GM12878 (cell line): ENCODE measurements at regions not wholly inside any gene's neighbourhood (a gene's known extent, or its start where the extent isn't known, plus 50 kb on each side); places are given as distances from the start of the nearest gene placed in this dataset.

Source experiments
- ATAC-seq: fragments of 200-7000 bp; cut with Tn5 transposase; 3 replicates; pipeline ENCODE4 v1.9.1; 2020; ENCODE audit warnings: mild to moderate bottlenecking, moderate library complexity
- BruUV-seq: library from RNA; stranded (reverse); fragments of 400-500 nt; replicated peaks from 2 replicates; lab custom pipeline; 2021; lab: Mats Ljungman, UMichigan
- CTCF ChIA-PET: fragments of 300-600 bp; sonication (Branson Sonifier 250); formaldehyde crosslinking; extraction: SDS; loops from one replicate; lab custom pipeline; 2021; ENCODE audit warnings: inconsistent platforms; lab: Yijun Ruan, JAX
- POLR2A ChIA-PET: fragments of 350-600 bp; formaldehyde crosslinking; extraction: SDS; loops from one replicate; lab custom pipeline; 2021; ENCODE audit warnings: inconsistent platforms; lab: Charles Lee
- RAD21 ChIA-PET: fragments of 300-600 bp; sonication (Branson Sonifier 250); formaldehyde crosslinking; loops from one replicate; lab custom pipeline; 2023; ENCODE audit warnings: antibody characterized with exemption; ENCODE audit not compliant: unreplicated experiment; lab: Charles Lee
- SMC1A ChIA-PET: fragments of 300-600 bp; sonication (Branson Sonifier 250); formaldehyde crosslinking; loops from one replicate; lab custom pipeline; 2023; ENCODE audit not compliant: unreplicated experiment, uncharacterized antibody; lab: Charles Lee
- DNase-seq: peaks from one replicate; pipeline ENCODE4 v3.0.0-alpha.2; 2011; ENCODE audit warnings: low read depth, low spot score
- FAIRE-seq: peaks from 3 replicates; lab custom pipeline; 2011; peaks lifted over from hg19 to GRCh38; lab: Jason Lieb, UNC
- H2AFZ ChIP-seq: 2 replicates; pipeline ENCODE4 v1.6.0; 2011; ENCODE audit warnings: low read depth, low read length, control low read depth; ENCODE audit not compliant: control insufficient read depth
- H3K27ac ChIP-seq: 2 replicates; pipeline ENCODE4 v1.5.1; 2011; ENCODE audit warnings: control low read depth; ENCODE audit not compliant: control insufficient read depth, insufficient read depth
- H3K27me3 ChIP-seq, 2 experiments: replicated peaks in 1 of 2; 2 replicates each; pipeline versions ENCODE4 v1.6.0 to v1.6.1; 2011; ENCODE audit warnings: low read length in 1 of 2; ENCODE audit not compliant: control insufficient read depth in 2 of 2, insufficient read depth in 2 of 2
- H3K36me3 ChIP-seq, 2 experiments: 2 replicates each; pipeline ENCODE4 v1.5.1; 2011; ENCODE audit warnings: low read length in 1 of 2; ENCODE audit not compliant: control insufficient read depth in 2 of 2, insufficient read depth in 2 of 2
- H3K4me1 ChIP-seq: 2 replicates; pipeline ENCODE4 v1.6.1; 2011; ENCODE audit warnings: mild to moderate bottlenecking, low read length, moderate library complexity, mixed read lengths; ENCODE audit not compliant: control insufficient read depth, insufficient read depth
- H3K4me2 ChIP-seq: 2 replicates; pipeline ENCODE4 v1.6.0; 2011; ENCODE audit warnings: control low read depth; ENCODE audit not compliant: control insufficient read depth, insufficient read depth
- H3K4me3 ChIP-seq: fragments of 200-600 bp; sonication (generic); 2 replicates; pipeline ENCODE4 v1.5.1; 2016
- H3K79me2 ChIP-seq: 2 replicates; pipeline ENCODE4 v1.6.0; 2011; ENCODE audit warnings: low read length; ENCODE audit not compliant: control insufficient read depth, insufficient read depth
- H3K9ac ChIP-seq: 2 replicates; pipeline ENCODE4 v1.8.0; 2011; ENCODE audit warnings: low read length, control low read depth, mixed read lengths; ENCODE audit not compliant: control insufficient read depth, insufficient read depth
- H3K9me3 ChIP-seq: replicated peaks from 3 replicates; pipeline ENCODE4 v1.5.1; 2011; ENCODE audit warnings: mild to moderate bottlenecking, low read length; ENCODE audit not compliant: control insufficient read depth, insufficient read depth
- H4K20me1 ChIP-seq: 2 replicates; pipeline ENCODE4 v1.6.0; 2011; ENCODE audit not compliant: control insufficient read depth, insufficient read depth
- EZH2 ChIP-seq: IDR thresholded peaks from 2 replicates; pipeline ENCODE4 v1.6.1; 2012; ENCODE audit warnings: low read depth, mild to moderate bottlenecking, control low read depth, inconsistent platforms, low read length, borderline replicate concordance; ENCODE audit not compliant: control insufficient read depth
- FOS ChIP-seq: IDR thresholded peaks from 3 replicates; pipeline ENCODE4 v1.6.1; 2011; ENCODE audit warnings: borderline replicate concordance; ENCODE audit not compliant: insufficient read length; ENCODE audit errors: extremely low read depth
- IKZF2 ChIP-seq, 2 experiments: fragments of 450-650 bp; IDR thresholded peaks; 2 replicates each; pipeline ENCODE4 v1.6.1; 2017; ENCODE audit warnings: mild to moderate bottlenecking in 2 of 2, moderate library complexity in 2 of 2
- NRF1 ChIP-seq: conservative IDR thresholded peaks from 2 replicates; pipeline ENCODE4 v1.6.1; 2011; ENCODE audit warnings: mild to moderate bottlenecking, low read depth, low read length, improper control_type of control experiment
- RAD21 ChIP-seq: IDR thresholded peaks from 2 replicates; pipeline ENCODE4 v1.6.1; 2011; ENCODE audit warnings: mild to moderate bottlenecking, low read depth, low read length, moderate library complexity; ENCODE audit not compliant: insufficient read depth
- RELA ChIP-seq: fragments of 450-650 bp; IDR thresholded peaks from 2 replicates; pipeline ENCODE4 v1.8.0; 2014; ENCODE audit warnings: borderline replicate concordance; ENCODE audit not compliant: partially characterized antibody
- SMAD1 ChIP-seq: fragments of 450-650 bp; IDR thresholded peaks from 2 replicates; pipeline ENCODE4 v1.6.1; 2018; ENCODE audit warnings: mild to moderate bottlenecking, low read depth; ENCODE audit not compliant: partially characterized antibody
- SUPT20H ChIP-seq: IDR thresholded peaks from 2 replicates; pipeline ENCODE4 v1.6.1; 2011; ENCODE audit warnings: low read depth, mild to moderate bottlenecking, low read length, moderate library complexity, borderline replicate concordance; ENCODE audit not compliant: control insufficient read depth
- WRNIP1 ChIP-seq: IDR thresholded peaks from 2 replicates; pipeline ENCODE4 v1.6.1; 2011; ENCODE audit warnings: low read depth, low read length, improper control_type of control experiment, borderline replicate concordance
- ZNF207 ChIP-seq: fragments of 450-650 bp; IDR thresholded peaks from 2 replicates; pipeline ENCODE4 v1.6.1; 2014; ENCODE audit warnings: antibody characterized with exemption, mild to moderate bottlenecking, borderline replicate concordance
- ZNF217 ChIP-seq: fragments of 450-650 bp; IDR thresholded peaks from 2 replicates; pipeline ENCODE4 v1.6.1; 2017; ENCODE audit warnings: antibody characterized with exemption, mild to moderate bottlenecking
- ZNF274 ChIP-seq: IDR thresholded peaks from one replicate; pipeline ENCODE4 v1.8.0; 2011; ENCODE audit not compliant: insufficient read length, insufficient read depth
- ZNF622 ChIP-seq: fragments of 450-650 bp; IDR thresholded peaks from 2 replicates; pipeline ENCODE4 v1.6.1; 2017; ENCODE audit warnings: mild to moderate bottlenecking, inconsistent platforms
- in situ Hi-C: fragments of 300-500 bp; cut with MboI; formaldehyde crosslinking; loops from 9 replicates; pipeline ENCODE4 v1.14.3; 2018; ENCODE audit warnings: mixed read lengths
- intact Hi-C: fragments of 100-400 bp; cut with micrococcal nuclease; formaldehyde crosslinking; loops from one replicate; pipeline ENCODE4 v1.14.2; 2022; ENCODE audit not compliant: unreplicated experiment
- TF ChIP-seq, protein P1 (sequence below): fragments of 450-650 bp; IDR thresholded peaks from 2 replicates; pipeline ENCODE4 v1.6.1; 2017; ENCODE audit warnings: low read depth, mild to moderate bottlenecking, moderate library complexity
- TF ChIP-seq, protein P2 (sequence below): fragments of 450-650 bp; IDR thresholded peaks from 2 replicates; pipeline ENCODE4 v1.6.1; 2017; ENCODE audit warnings: borderline replicate concordance
- TF ChIP-seq, protein P3 (sequence below): fragments of 450-650 bp; IDR thresholded peaks from 2 replicates; pipeline ENCODE4 v1.6.1; 2014; ENCODE audit warnings: mild to moderate bottlenecking

DNA sequence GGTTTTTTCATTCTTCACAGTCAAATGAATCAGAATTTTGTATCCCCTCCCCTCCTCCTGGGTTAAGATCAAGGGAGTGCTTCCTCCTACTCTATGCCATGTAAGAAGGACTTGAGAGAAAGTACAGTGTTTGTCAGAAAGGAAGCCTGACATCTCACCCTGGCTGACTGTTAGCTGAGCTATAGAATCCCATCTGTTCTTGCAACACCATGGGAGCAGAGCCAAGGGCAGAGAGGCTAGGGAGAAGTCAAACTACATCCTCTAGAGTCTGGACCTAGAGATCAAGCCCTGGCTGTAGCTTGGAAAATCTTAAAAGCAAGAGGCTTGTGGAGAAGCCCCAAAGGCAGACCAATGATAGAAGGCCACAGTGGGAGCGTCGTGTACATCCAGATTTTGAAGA lies 145.9 kb downstream of the OLFM4 start (continued):
- TF ChIP-seq, protein P1, sequence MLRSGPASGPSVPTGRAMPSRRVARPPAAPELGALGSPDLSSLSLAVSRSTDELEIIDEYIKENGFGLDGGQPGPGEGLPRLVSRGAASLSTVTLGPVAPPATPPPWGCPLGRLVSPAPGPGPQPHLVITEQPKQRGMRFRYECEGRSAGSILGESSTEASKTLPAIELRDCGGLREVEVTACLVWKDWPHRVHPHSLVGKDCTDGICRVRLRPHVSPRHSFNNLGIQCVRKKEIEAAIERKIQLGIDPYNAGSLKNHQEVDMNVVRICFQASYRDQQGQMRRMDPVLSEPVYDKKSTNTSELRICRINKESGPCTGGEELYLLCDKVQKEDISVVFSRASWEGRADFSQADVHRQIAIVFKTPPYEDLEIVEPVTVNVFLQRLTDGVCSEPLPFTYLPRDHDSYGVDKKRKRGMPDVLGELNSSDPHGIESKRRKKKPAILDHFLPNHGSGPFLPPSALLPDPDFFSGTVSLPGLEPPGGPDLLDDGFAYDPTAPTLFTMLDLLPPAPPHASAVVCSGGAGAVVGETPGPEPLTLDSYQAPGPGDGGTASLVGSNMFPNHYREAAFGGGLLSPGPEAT = no peak

DNA sequence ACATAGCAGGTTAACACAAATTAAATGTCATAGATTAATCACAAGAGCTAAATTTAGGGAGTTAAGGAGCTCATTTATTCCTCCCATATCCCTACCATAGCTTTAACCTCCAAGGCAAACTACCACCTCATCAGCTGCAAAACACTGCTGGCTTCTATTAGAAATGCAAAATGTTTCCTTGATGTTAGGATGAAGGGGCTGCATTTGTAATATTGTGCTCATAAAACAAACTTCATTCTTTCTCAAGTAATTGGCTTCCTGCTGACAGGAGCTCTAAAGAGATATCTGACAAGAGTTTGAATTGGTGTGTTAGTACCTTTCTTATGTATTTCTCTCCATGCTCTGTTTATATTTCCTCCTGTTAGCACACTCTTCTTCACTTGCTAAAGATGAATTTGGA lies 152.1 kb downstream of the OLFM4 start:
- no peak overlapping the region for H3K9ac ChIP-seq
- H4K20me1 ChIP-seq = no peaks in the 10 kb centered on the region
- no peak overlapping the region for H3K27ac ChIP-seq
- H3K79me2 ChIP-seq = no peaks in the 10 kb centered on the region
- no peaks in the 10 kb centered on the region; the same call in 2 of the 3 replicates for H3K9me3 ChIP-seq
- no peak overlapping the region for H3K4me2 ChIP-seq
- BruUV-seq = no TSS peak
- ChIA-PET RAD21 (no interaction called here), CTCF (no interaction called here), SMC1A (no interaction called here), POLR2A (no interaction called here)
- H3K4me3 ChIP-seq = no peak overlapping the region
- FAIRE-seq (no peak), ATAC-seq (no peak), DNase-seq (no peak)
- H3K4me1 ChIP-seq = no peaks in the 10 kb centered on the region
- no peaks in the 10 kb centered on the region for H3K36me3 ChIP-seq
- no peaks in the 10 kb centered on the region for H3K27me3 ChIP-seq
- intact Hi-C loops = no loop called here
- no peak overlapping the region for H2AFZ ChIP-seq
- in situ Hi-C loops = no loop called here
- TF ChIP-seq ZNF217 (no peak), EZH2 (no peak), ZNF622 (no peak), FOS (no peak), ZNF207 (no peak), RELA (no peak), RAD21 (no peak), SMAD1 (no peak), NRF1 (no peak), ZNF274 (no peak), SUPT20H (no peak), IKZF2 (IDR thresholded peaks at IDR 0.05) (no peak), WRNIP1 (no peak)
- TF ChIP-seq, protein P2, sequence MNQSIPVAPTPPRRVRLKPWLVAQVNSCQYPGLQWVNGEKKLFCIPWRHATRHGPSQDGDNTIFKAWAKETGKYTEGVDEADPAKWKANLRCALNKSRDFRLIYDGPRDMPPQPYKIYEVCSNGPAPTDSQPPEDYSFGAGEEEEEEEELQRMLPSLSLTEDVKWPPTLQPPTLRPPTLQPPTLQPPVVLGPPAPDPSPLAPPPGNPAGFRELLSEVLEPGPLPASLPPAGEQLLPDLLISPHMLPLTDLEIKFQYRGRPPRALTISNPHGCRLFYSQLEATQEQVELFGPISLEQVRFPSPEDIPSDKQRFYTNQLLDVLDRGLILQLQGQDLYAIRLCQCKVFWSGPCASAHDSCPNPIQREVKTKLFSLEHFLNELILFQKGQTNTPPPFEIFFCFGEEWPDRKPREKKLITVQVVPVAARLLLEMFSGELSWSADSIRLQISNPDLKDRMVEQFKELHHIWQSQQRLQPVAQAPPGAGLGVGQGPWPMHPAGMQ = no peak
- TF ChIP-seq, protein P3, sequence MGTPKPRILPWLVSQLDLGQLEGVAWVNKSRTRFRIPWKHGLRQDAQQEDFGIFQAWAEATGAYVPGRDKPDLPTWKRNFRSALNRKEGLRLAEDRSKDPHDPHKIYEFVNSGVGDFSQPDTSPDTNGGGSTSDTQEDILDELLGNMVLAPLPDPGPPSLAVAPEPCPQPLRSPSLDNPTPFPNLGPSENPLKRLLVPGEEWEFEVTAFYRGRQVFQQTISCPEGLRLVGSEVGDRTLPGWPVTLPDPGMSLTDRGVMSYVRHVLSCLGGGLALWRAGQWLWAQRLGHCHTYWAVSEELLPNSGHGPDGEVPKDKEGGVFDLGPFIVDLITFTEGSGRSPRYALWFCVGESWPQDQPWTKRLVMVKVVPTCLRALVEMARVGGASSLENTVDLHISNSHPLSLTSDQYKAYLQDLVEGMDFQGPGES = no peak
